ENCODE measurements at regions not wholly inside any gene's neighbourhood (a gene's known extent, or its start where the extent isn't known, plus 50 kb on each side); places are given as distances from the start of the nearest gene placed in this dataset.

GRCh38 chr16:6940968-6941367 is 391.7 kb upstream of the RBFOX1 start:
- Histone ChIP-seq H4K20me1 (ENCODE audit: control insufficient read depth, extremely low read depth, insufficient read depth, low read length) (no peaks in the 10 kb centered on the region), H3K27ac (ENCODE audit: insufficient read depth, low read length) (no peak overlapping the region), H3K79me2 (ENCODE audit: control insufficient read depth, insufficient read depth, low read length) (no peaks in the 10 kb centered on the region), H3K9ac (ENCODE audit: insufficient read depth, low read length) (no peak overlapping the region), H3K27me3 (ENCODE audit: control insufficient read depth, insufficient read depth, low read length) (no peaks in the 10 kb centered on the region), H3K36me3 (ENCODE audit: control insufficient read depth, insufficient read depth, low read length) (no peaks in the 10 kb centered on the region), H3K4me1 (ENCODE audit: control insufficient read depth, extremely low read depth, insufficient read depth, low read length) (no peaks in the 10 kb centered on the region), H3K4me2 (ENCODE audit: extremely low read depth, insufficient read depth, low read length) (no peak overlapping the region), H3K4me3 (replicated peaks in 1 of 4; ENCODE audit: control extremely low read depth in 1 of 4, insufficient read depth in 1 of 4, low read depth in 3 of 4, low read length in 4 of 4) (no peak overlapping the region), H3K9me3 (ENCODE audit: control insufficient read depth, insufficient read depth, low read depth, low read length) (no peaks in the 10 kb centered on the region), H2AFZ (ENCODE audit: low read length) (no peak overlapping the region)
- no peak for DNase-seq (ENCODE audit: low read depth in 2 of 2)
- no peak for TF ChIP-seq EZH2 (IDR thresholded peaks at IDR 0.05; ENCODE audit: low read length, missing control alignments)
- TF ChIP-seq CTCF (conservative IDR thresholded peaks at IDR 0.05 in 1 of 2, IDR thresholded peaks at IDR 0.05 in 1 of 2; ENCODE audit: low read depth in 1 of 2, low read length in 2 of 2): no peak

GRCh38 chr16:6937641-6938040 is 395.0 kb upstream of the RBFOX1 start:
- Histone ChIP-seq H3K9ac (ENCODE audit: insufficient read depth, low read length) (no peak overlapping the region), H2AFZ (ENCODE audit: low read length) (no peak overlapping the region), H3K79me2 (ENCODE audit: control insufficient read depth, insufficient read depth, low read length) (no peaks in the 10 kb centered on the region), H3K36me3 (ENCODE audit: control insufficient read depth, insufficient read depth, low read length) (no peaks in the 10 kb centered on the region), H4K20me1 (ENCODE audit: control insufficient read depth, extremely low read depth, insufficient read depth, low read length) (no peaks in the 10 kb centered on the region), H3K4me1 (ENCODE audit: control insufficient read depth, extremely low read depth, insufficient read depth, low read length) (no peaks in the 10 kb centered on the region), H3K27ac (ENCODE audit: insufficient read depth, low read length) (no peak overlapping the region), H3K27me3 (ENCODE audit: control insufficient read depth, insufficient read depth, low read length) (no peaks in the 10 kb centered on the region), H3K9me3 (ENCODE audit: control insufficient read depth, insufficient read depth, low read depth, low read length) (no peaks in the 10 kb centered on the region), H3K4me2 (ENCODE audit: extremely low read depth, insufficient read depth, low read length) (no peak overlapping the region), H3K4me3 (replicated peaks in 1 of 4; ENCODE audit: control extremely low read depth in 1 of 4, insufficient read depth in 1 of 4, low read depth in 3 of 4, low read length in 4 of 4) (no peak overlapping the region)
- TF ChIP-seq EZH2 (IDR thresholded peaks at IDR 0.05; ENCODE audit: low read length, missing control alignments) (no peak), CTCF (conservative IDR thresholded peaks at IDR 0.05 in 1 of 2, IDR thresholded peaks at IDR 0.05 in 1 of 2; ENCODE audit: low read depth in 1 of 2, low read length in 2 of 2) (no peak)
- no peak for DNase-seq (ENCODE audit: low read depth in 2 of 2)

- Histone ChIP-seq H3K9ac (ENCODE audit: insufficient read depth, low read length) (no peak overlapping the region), H2AFZ (ENCODE audit: low read length) (no peak overlapping the region), H3K4me1 (ENCODE audit: control insufficient read depth, extremely low read depth, insufficient read depth, low read length) (no peaks in the 10 kb centered on the region), H3K79me2 (ENCODE audit: control insufficient read depth, insufficient read depth, low read length) (no peaks in the 10 kb centered on the region), H3K9me3 (ENCODE audit: control insufficient read depth, insufficient read depth, low read depth, low read length) (no peaks in the 10 kb centered on the region), H3K4me3 (replicated peaks in 1 of 4; ENCODE audit: control extremely low read depth in 1 of 4, insufficient read depth in 1 of 4, low read depth in 3 of 4, low read length in 4 of 4) (no peak overlapping the region), H3K36me3 (ENCODE audit: control insufficient read depth, insufficient read depth, low read length) (no peaks in the 10 kb centered on the region), H3K27ac (ENCODE audit: insufficient read depth, low read length) (no peak overlapping the region), H3K27me3 (ENCODE audit: control insufficient read depth, insufficient read depth, low read length) (no peaks in the 10 kb centered on the region), H3K4me2 (ENCODE audit: extremely low read depth, insufficient read depth, low read length) (no peak overlapping the region), H4K20me1 (ENCODE audit: control insufficient read depth, extremely low read depth, insufficient read depth, low read length) (no peaks in the 10 kb centered on the region)
- no peak for DNase-seq (ENCODE audit: low read depth in 2 of 2)
- TF ChIP-seq CTCF (conservative IDR thresholded peaks at IDR 0.05 in 1 of 2, IDR thresholded peaks at IDR 0.05 in 1 of 2; ENCODE audit: low read depth in 1 of 2, low read length in 2 of 2): no peak
- TF ChIP-seq EZH2 (IDR thresholded peaks at IDR 0.05; ENCODE audit: low read length, missing control alignments): no peak
Observed at GRCh38 chr16:6932871-6933385, 399.7 kb upstream of the RBFOX1 start.

All from fibroblast of lung (primary cell).